H1 (cell line): ENCODE measurements at regions not wholly inside any gene's neighbourhood (a gene's known extent, or its start where the extent isn't known, plus 50 kb on each side); places are given as distances from the start of the nearest gene placed in this dataset.

Experiments used
- CTCF ChIA-PET: fragments of 300-600 bp; sonication (Branson Sonifier 250); formaldehyde crosslinking; loops from one replicate; lab custom pipeline; 2021; ENCODE audit not compliant: partially characterized antibody; lab: Charles Lee
- POLR2A ChIA-PET: fragments of 300-600 bp; sonication (Branson Sonifier 250); formaldehyde crosslinking; loops from one replicate; lab custom pipeline; 2021; ENCODE audit warnings: inconsistent platforms; ENCODE audit not compliant: partially characterized antibody; lab: Charles Lee
- DNase-seq, 2 experiments: peaks; one replicate each; pipeline versions ENCODE4 v3.0.0 to v3.0.0-alpha.2; 2010 to 2022; ENCODE audit warnings: low spot score in 2 of 2, low read depth in 1 of 2, mixed read lengths in 1 of 2
- FAIRE-seq: peaks from 2 replicates; lab custom pipeline; 2011; peaks lifted over from hg19 to GRCh38; lab: Jason Lieb, UNC
- H2AFZ ChIP-seq: 2 replicates; pipeline ENCODE4 v1.8.1; 2012; ENCODE audit warnings: low read length, inconsistent platforms
- H2AK5ac ChIP-seq: 2 replicates; pipeline ENCODE4 v1.6.1; 2013; ENCODE audit warnings: low read depth, low read length
- H2BK120ac ChIP-seq: replicated peaks from 2 replicates; pipeline ENCODE3; 2013; ENCODE audit warnings: low read depth, low read length, inconsistent platforms
- H2BK12ac ChIP-seq: 2 replicates; pipeline ENCODE4 v1.6.1; 2013; ENCODE audit warnings: low read depth, low read length
- H2BK15ac ChIP-seq: 2 replicates; pipeline ENCODE4 v1.6.1; 2013; ENCODE audit warnings: low read length
- H2BK20ac ChIP-seq: 2 replicates; pipeline ENCODE4 v1.6.1; 2013; ENCODE audit warnings: low read length
- H2BK5ac ChIP-seq: 2 replicates; pipeline ENCODE4 v1.6.1; 2013; ENCODE audit warnings: low read depth, low read length
- H3K14ac ChIP-seq: 2 replicates; pipeline ENCODE4 v1.6.1; 2013; ENCODE audit warnings: inconsistent platforms; ENCODE audit not compliant: insufficient read length
- H3K18ac ChIP-seq: 2 replicates; pipeline ENCODE4 v1.6.1; 2013; ENCODE audit warnings: low read length; ENCODE audit errors: extremely low read depth
- H3K23ac ChIP-seq: 2 replicates; pipeline ENCODE4 v1.6.1; 2013; ENCODE audit warnings: inconsistent platforms; ENCODE audit not compliant: insufficient read length
- H3K23me2 ChIP-seq: 2 replicates; pipeline ENCODE4 v1.6.1; 2013; ENCODE audit warnings: low read depth, low read length
- H3K27ac ChIP-seq: 2 replicates; pipeline ENCODE4 v1.6.1; 2011; ENCODE audit warnings: low read depth, low read length, inconsistent platforms
- H3K27me3 ChIP-seq, 4 experiments: replicated peaks in 1 of 4; 1 replicate in 1 of 4; 2 replicates in 3 of 4; pipeline versions ENCODE4 v1.6.1 to v1.8.1; 2011 to 2013; ENCODE audit warnings: low read length in 3 of 4, mild to moderate bottlenecking in 3 of 4, inconsistent platforms in 2 of 4, mixed read lengths in 2 of 4, moderate library complexity in 1 of 4; ENCODE audit not compliant: control insufficient read depth in 3 of 4, insufficient read depth in 3 of 4; ENCODE audit errors: extremely low read depth in 1 of 4
- H3K36me3 ChIP-seq, 4 experiments: 2 replicates each; pipeline versions ENCODE4 v1.6.1 to v1.8.1; 2011 to 2013; ENCODE audit warnings: mild to moderate bottlenecking in 4 of 4, low read length in 3 of 4, moderate library complexity in 2 of 4, control low read depth in 1 of 4, inconsistent platforms in 1 of 4; ENCODE audit not compliant: insufficient read depth in 4 of 4, control insufficient read depth in 2 of 4
- H3K4ac ChIP-seq: replicated peaks from 2 replicates; pipeline ENCODE3; 2013; ENCODE audit warnings: low read length, low read depth, mixed read lengths, inconsistent platforms; ENCODE audit not compliant: insufficient read length
- H3K4me1 ChIP-seq, 4 experiments: replicated peaks in 1 of 4; 1 replicate in 1 of 4; 2 replicates in 3 of 4; pipeline versions ENCODE4 v1.6.1 to v1.8.1; 2011 to 2013; ENCODE audit warnings: low read length in 3 of 4, inconsistent platforms in 2 of 4, mixed read lengths in 1 of 4; ENCODE audit not compliant: insufficient read depth in 4 of 4, control insufficient read depth in 3 of 4
- H3K4me2 ChIP-seq, 2 experiments: 2 replicates each; pipeline versions ENCODE4 v1.6.1 to v1.8.1; 2011 to 2013; ENCODE audit warnings: low read depth in 2 of 2, low read length in 2 of 2, control low read depth in 1 of 2, inconsistent platforms in 1 of 2, mild to moderate bottlenecking in 1 of 2; ENCODE audit not compliant: insufficient read depth in 1 of 2
- H3K4me3 ChIP-seq, 4 experiments: fragments of 200-600, 300-600 bp in 1 of 4; sonication (generic), shearing (Covaris generic), sonication (Bioruptor Twin) in 1 of 4; 2 replicates each; pipeline versions ENCODE4 v1.5.1 to v1.8.1; 2011 to 2016; ENCODE audit warnings: low read length in 4 of 4, low read depth in 3 of 4, control low read depth in 2 of 4, inconsistent platforms in 2 of 4, mild to moderate bottlenecking in 2 of 4, mixed read lengths in 1 of 4, moderate library complexity in 1 of 4; ENCODE audit not compliant: insufficient read depth in 2 of 4; ENCODE audit errors: extremely low read depth in 1 of 4
- H3K56ac ChIP-seq: replicated peaks from 2 replicates; pipeline ENCODE3; 2013; ENCODE audit warnings: low read depth, mild to moderate bottlenecking, mixed read lengths, low read length, inconsistent platforms; ENCODE audit not compliant: insufficient read length
- H3K79me1 ChIP-seq: 2 replicates; pipeline ENCODE4 v1.6.1; 2013; ENCODE audit warnings: low read depth, low read length, control low read depth
- H3K79me2 ChIP-seq, 2 experiments: 2 replicates each; pipeline versions ENCODE4 v1.6.1 to v1.8.1; 2012 to 2013; ENCODE audit warnings: low read length in 2 of 2, mild to moderate bottlenecking in 2 of 2, inconsistent platforms in 1 of 2; ENCODE audit not compliant: insufficient read depth in 2 of 2, control insufficient read depth in 1 of 2
- H3K9ac ChIP-seq, 4 experiments: replicated peaks in 1 of 4; 1 replicate in 1 of 4; 2 replicates in 3 of 4; pipeline versions ENCODE4 v1.6.1 to v1.8.1; 2011 to 2013; ENCODE audit warnings: low read depth in 3 of 4, low read length in 3 of 4, control low read depth in 2 of 4, mild to moderate bottlenecking in 2 of 4, moderate library complexity in 2 of 4, inconsistent platforms in 1 of 4; ENCODE audit errors: extremely low read depth in 1 of 4
- H3K9me3 ChIP-seq, 2 experiments: 2 replicates each; pipeline versions ENCODE4 v1.6.1 to v1.8.1; 2012 to 2013; ENCODE audit warnings: mild to moderate bottlenecking in 2 of 2, moderate library complexity in 2 of 2, control low read depth in 1 of 2, inconsistent platforms in 1 of 2, low read depth in 1 of 2, low read length in 1 of 2, mixed read lengths in 1 of 2; ENCODE audit not compliant: insufficient read depth in 2 of 2
- H4K20me1 ChIP-seq, 2 experiments: replicated peaks in 1 of 2; 2 replicates each; pipeline versions ENCODE3 to v1.8.1; 2011 to 2013; ENCODE audit warnings: inconsistent platforms in 2 of 2, low read length in 2 of 2, mild to moderate bottlenecking in 1 of 2; ENCODE audit not compliant: insufficient read depth in 2 of 2, control insufficient read depth in 1 of 2
- H4K5ac ChIP-seq: 2 replicates; pipeline ENCODE4 v1.6.1; 2013; ENCODE audit warnings: low read length, low read depth, mixed read lengths, inconsistent platforms; ENCODE audit not compliant: insufficient read length
- H4K8ac ChIP-seq: 2 replicates; pipeline ENCODE4 v1.8.0; 2013; ENCODE audit warnings: mild to moderate bottlenecking, moderate library complexity, low read length, inconsistent platforms; ENCODE audit not compliant: insufficient read depth; ENCODE audit errors: extremely low read depth
- H4K91ac ChIP-seq: replicated peaks from 2 replicates; pipeline ENCODE3; 2013; ENCODE audit warnings: low read length, mixed read lengths, inconsistent platforms; ENCODE audit not compliant: insufficient read length
- EGR1 ChIP-seq: IDR thresholded peaks from 2 replicates; pipeline ENCODE4 v1.6.1; 2011; ENCODE audit warnings: low read depth, low read length, borderline replicate concordance
- EP300 ChIP-seq, 2 experiments: IDR thresholded peaks; 1 replicate in 1 of 2; 2 replicates in 1 of 2; pipeline ENCODE4 v1.6.1; 2011 to 2012; ENCODE audit warnings: low read depth in 2 of 2, low read length in 2 of 2, mild to moderate bottlenecking in 2 of 2, borderline replicate concordance in 1 of 2, inconsistent platforms in 1 of 2, moderate library complexity in 1 of 2
- NRF1 ChIP-seq: IDR thresholded peaks from 2 replicates; pipeline ENCODE4 v1.6.1; 2011; ENCODE audit warnings: mild to moderate bottlenecking, low read depth, low read length, improper control_type of control experiment
- SP1 ChIP-seq: IDR thresholded peaks from 2 replicates; pipeline ENCODE4 v1.6.1; 2011; ENCODE audit warnings: low read depth, low read length
- YY1 ChIP-seq: IDR thresholded peaks from 2 replicates; pipeline ENCODE4 v1.6.1; 2011; ENCODE audit warnings: low read depth, mild to moderate bottlenecking, low read length
- WGBS, 2 experiments: shearing (Covaris generic) in 1 of 2; methylation state at CpG; one replicate each; pipeline versions ENCODE4 v1.1.6 to v1.1.7; 2013 to 2015; ENCODE audit warnings: low lambda C conversion rate in 2 of 2, mixed read lengths in 2 of 2, inconsistent platforms in 1 of 2, low coverage in 1 of 2, missing lambda C conversion rate in 1 of 2; ENCODE audit not compliant: insufficient replicate concordance in 2 of 2, insufficient coverage in 1 of 2, insufficient read length in 1 of 2; ENCODE audit errors: extremely low coverage in 1 of 2, missing lambda C conversion rate in 1 of 2; 5-methylcytosine and 5-hydroxymethylcytosine counted together

GRCh38 chr4:152161676-152162330 is 374.1 kb downstream of the FBXW7 start:
- POLR2A ChIA-PET, result no interaction called here
- no peaks in the 10 kb centered on the region for H3K79me1 ChIP-seq
- no peak overlapping the region for H3K18ac ChIP-seq
- WGBS, 2 experiments, result 84% methylated on average over 3 of the region's 3 CpGs; no CpG with 5 or more reads in 1 of the 2 experiments
- H3K4me1 ChIP-seq, result peaks cover 2 to 11% (median 6%) of the 10 kb centered on the region in 4 experiments
- no peak overlapping the region for H3K27ac ChIP-seq
- no peak overlapping the region for H2BK5ac ChIP-seq
- H3K4me2 ChIP-seq, result no peak overlapping the region
- TF ChIP-seq YY1 (no peak), EP300 (IDR thresholded peaks at IDR 0.05; ENCODE audit: borderline replicate concordance in 1 of 2, low read depth in 2 of 2, low read length in 2 of 2) (no peak), SP1 (no peak), EGR1 (no peak), NRF1 (no peak)
- no peak overlapping the region for H3K56ac ChIP-seq
- no peak overlapping the region for H2BK15ac ChIP-seq
- no peak overlapping the region for H4K91ac ChIP-seq
- no peak overlapping the region for H4K8ac ChIP-seq
- H3K9me3 ChIP-seq, result no peaks in the 10 kb centered on the region
- H2BK20ac ChIP-seq, result no peak overlapping the region
- no peak for FAIRE-seq
- no peaks in the 10 kb centered on the region for H3K36me3 ChIP-seq
- H2AK5ac ChIP-seq, result no peak overlapping the region
- no peak overlapping the region for H4K5ac ChIP-seq
- no peaks in the 10 kb centered on the region for H4K20me1 ChIP-seq
- H3K4ac ChIP-seq, result no peak overlapping the region
- CTCF ChIA-PET, result interaction anchor here (1.2 kb wide), 1 partner anchor 11 kb away, joined by 5 read pairs; no protein-coding TSS in a partner anchor
- DNase-seq, result no peak
- H2BK12ac ChIP-seq, result no peak overlapping the region
- no peaks in the 10 kb centered on the region for H3K23me2 ChIP-seq
- no peak overlapping the region for H3K9ac ChIP-seq
- no peaks in the 10 kb centered on the region for H3K79me2 ChIP-seq
- no peak overlapping the region for H3K14ac ChIP-seq
- H2BK120ac ChIP-seq, result no peak overlapping the region
- H3K23ac ChIP-seq, result no peak overlapping the region
- no peaks in the 10 kb centered on the region for H3K27me3 ChIP-seq
- no peak overlapping the region for H2AFZ ChIP-seq
- H3K4me3 ChIP-seq, result no peak overlapping the region
